B cell (primary cell): ENCODE measurements at regions not wholly inside any gene's neighbourhood (a gene's known extent, or its start where the extent isn't known, plus 50 kb on each side); places are given as distances from the start of the nearest gene placed in this dataset.

Experiments used
- ATAC-seq: fragments of 200-7000 bp; cut with Tn5 transposase; one replicate; pipeline ENCODE4 v1.10.0; 2021; ENCODE audit warnings: low read depth, mild to moderate bottlenecking, moderate number of reproducible peaks, moderate library complexity
- CTCF ChIA-PET: fragments of 350-600 bp; sonication (Branson Sonifier 250); formaldehyde crosslinking; loops from one replicate; lab custom pipeline; 2021; ENCODE audit warnings: antibody characterized with exemption, inconsistent platforms; lab: Charles Lee
- POLR2A ChIA-PET: fragments of 350-600 bp; sonication (Branson Sonifier 250); formaldehyde crosslinking; loops from one replicate; lab custom pipeline; 2021; ENCODE audit warnings: antibody characterized with exemption; lab: Charles Lee
- DNase-seq: peaks from one replicate; pipeline ENCODE4 v3.0.0; 2013
- H2AFZ ChIP-seq: 2 replicates; pipeline ENCODE4 v1.6.1; 2012; ENCODE audit warnings: mild to moderate bottlenecking, low read depth, low read length; ENCODE audit not compliant: insufficient read depth, poor library complexity, severe bottlenecking
- H3K27ac ChIP-seq, 2 donors: 1 replicate in 1 of 2; 2 replicates in 1 of 2; pipeline ENCODE4 v1.5.1; 2012 to 2013; ENCODE audit warnings: low read length in 2 of 2, mild to moderate bottlenecking in 2 of 2, moderate library complexity in 1 of 2
- H3K27me3 ChIP-seq, 4 experiments: fragments of 200-600 bp in 1 of 4; sonication (generic) in 1 of 4; replicated peaks in 1 of 4; 1 replicate in 2 of 4; 2 replicates in 2 of 4; pipeline versions ENCODE4 v1.6.1 to v1.7.0; 2013 to 2016; ENCODE audit warnings: low read length in 3 of 4, mild to moderate bottlenecking in 2 of 4, mixed read lengths in 1 of 4, moderate library complexity in 1 of 4; ENCODE audit not compliant: insufficient read depth in 4 of 4, control insufficient read depth in 3 of 4; ENCODE audit errors: control extremely low read depth in 1 of 4
- H3K36me3 ChIP-seq, 2 experiments: replicated peaks in 1 of 2; 1 replicate in 1 of 2; 2 replicates in 1 of 2; pipeline versions ENCODE4 v1.6.1 to v1.7.1; 2013; ENCODE audit warnings: low read length in 1 of 2; ENCODE audit not compliant: insufficient read depth in 2 of 2, control insufficient read depth in 1 of 2; ENCODE audit errors: control extremely low read depth in 1 of 2, extremely low read depth in 1 of 2
- H3K4me1 ChIP-seq, 2 donors: fragments of 200-600 bp in 1 of 2; sonication (generic) in 1 of 2; 1 replicate in 1 of 2; 2 replicates in 1 of 2; pipeline versions ENCODE4 v1.5.1 to v1.6.1; 2013 to 2017; ENCODE audit warnings: low read length in 2 of 2; ENCODE audit not compliant: control insufficient read depth in 2 of 2, insufficient read depth in 2 of 2
- H3K4me2 ChIP-seq: replicated peaks from 2 replicates; pipeline ENCODE3; 2012; ENCODE audit warnings: mild to moderate bottlenecking, low read depth, low read length; ENCODE audit not compliant: poor library complexity, severe bottlenecking
- H3K4me3 ChIP-seq, 5 experiments: fragments of 200-600 bp in 1 of 5; sonication (generic) in 1 of 5; 1 replicate in 3 of 5; 2 replicates in 2 of 5; pipeline versions ENCODE4 v1.5.1 to v1.7.0; 2011 to 2016; ENCODE audit warnings: low read length in 4 of 5, mild to moderate bottlenecking in 4 of 5, low read depth in 2 of 5, control low read depth in 1 of 5, moderate library complexity in 1 of 5; ENCODE audit not compliant: insufficient read depth in 1 of 5; ENCODE audit errors: control extremely low read depth in 1 of 5, extremely low read depth in 1 of 5
- H3K79me2 ChIP-seq: fragments of 200-600 bp; sonication (generic); one replicate; pipeline ENCODE4 v1.6.0; 2016; ENCODE audit warnings: low read length; ENCODE audit not compliant: control insufficient read depth, insufficient read depth
- H3K9ac ChIP-seq: fragments of 200-600 bp; sonication (generic); 2 replicates; pipeline ENCODE4 v1.6.1; 2017; ENCODE audit warnings: mild to moderate bottlenecking, low read length, moderate library complexity
- H3K9me3 ChIP-seq, 3 donors: one replicate each; pipeline versions ENCODE4 v1.6.1 to v1.7.1; 2013; ENCODE audit warnings: low read length in 2 of 3; ENCODE audit not compliant: control insufficient read depth in 2 of 3, insufficient read depth in 1 of 3; ENCODE audit errors: control extremely low read depth in 1 of 3
- H4K20me1 ChIP-seq: 2 replicates; pipeline ENCODE4 v1.6.0; 2012; ENCODE audit warnings: mild to moderate bottlenecking, low read length; ENCODE audit not compliant: insufficient read depth, control insufficient read depth, poor library complexity, severe bottlenecking
- H3K27ac Mint-ChIP-seq: one replicate; pipeline ENCODE4 v1.8.0; 2021; ENCODE audit warnings: mixed read lengths
- H3K27me3 Mint-ChIP-seq: one replicate; pipeline ENCODE4 v1.8.0; 2021; ENCODE audit warnings: mixed read lengths
- H3K4me1 Mint-ChIP-seq: one replicate; pipeline ENCODE4 v1.8.0; 2021; ENCODE audit warnings: mixed read lengths
- H3K4me3 Mint-ChIP-seq: one replicate; pipeline ENCODE4 v1.8.0; 2021; ENCODE audit warnings: mixed read lengths
- H3K9me3 Mint-ChIP-seq: one replicate; pipeline ENCODE4 v1.8.0; 2022; ENCODE audit warnings: mixed read lengths; ENCODE audit not compliant: insufficient read depth
- CTCF ChIP-seq: fragments of 200-600 bp; IDR thresholded peaks from one replicate; pipeline ENCODE4 v1.8.0; 2022; ENCODE audit warnings: antibody characterized with exemption, mild to moderate bottlenecking
- EZH2 ChIP-seq: IDR thresholded peaks from 2 replicates; pipeline ENCODE4 v1.6.1; 2012; ENCODE audit warnings: borderline replicate concordance, low read depth, mild to moderate bottlenecking, moderate library complexity, low read length; ENCODE audit not compliant: insufficient read depth, poor library complexity, severe bottlenecking
- WGBS: methylation state at CpG from one replicate; pipeline ENCODE4 v1.1.5; 2013; ENCODE audit warnings: missing lambda C conversion rate; ENCODE audit not compliant: insufficient coverage; 5-methylcytosine and 5-hydroxymethylcytosine counted together
- intact Hi-C: fragments of 100-400 bp; cut with micrococcal nuclease; formaldehyde crosslinking; loops from one replicate; pipeline ENCODE4 v1.10.0; 2022

GRCh38 chr6:143569040-143569439 is 57.5 kb upstream of the FUCA2 start:
- Mint-ChIP-seq H3K27ac (no peak overlapping the region), H3K4me3 (no peak overlapping the region), H3K4me1 (peaks cover 6% of the 10 kb centered on the region), H3K9me3 (no peaks in the 10 kb centered on the region), H3K27me3 (no peaks in the 10 kb centered on the region)
- H3K36me3 ChIP-seq, result no peaks in the 10 kb centered on the region
- no peak overlapping the region for H2AFZ ChIP-seq
- no peaks in the 10 kb centered on the region for H4K20me1 ChIP-seq
- CTCF ChIA-PET, result no interaction called here
- peaks cover 0 to 4% of the 10 kb centered on the region in 2 donors for H3K4me1 ChIP-seq
- no peak overlapping the region for H3K27ac ChIP-seq
- no peak overlapping the region for H3K9ac ChIP-seq
- ATAC-seq (no peak), DNase-seq (no peak)
- intact Hi-C loops, result loop anchor here (5.0 kb wide), 1 partner anchor 273 kb away; the partner anchor contains the start of gene LTV1
- TF ChIP-seq CTCF (no peak), EZH2 (no peak)
- peaks cover 0 to 3% (median 0%) of the 10 kb centered on the region in 3 donors for H3K9me3 ChIP-seq
- no peaks in the 10 kb centered on the region for H3K27me3 ChIP-seq
- no peak overlapping the region for H3K4me2 ChIP-seq
- H3K79me2 ChIP-seq, result no peaks in the 10 kb centered on the region
- POLR2A ChIA-PET, result no interaction called here
- 100% methylated on average over 1 of the region's 4 CpGs for WGBS
- H3K4me3 ChIP-seq, result no peak overlapping the region

GRCh38 chr6:143564484-143565017 is 53.0 kb upstream of the FUCA2 start:
- H3K27me3 Mint-ChIP-seq, result no peaks in the 10 kb centered on the region
- Histone ChIP-seq H3K36me3 (no peaks in the 10 kb centered on the region), H3K27ac (no peak overlapping the region), H4K20me1 (no peaks in the 10 kb centered on the region), H3K27me3 (no peaks in the 10 kb centered on the region), H3K4me1 (peaks cover 0 to 4% of the 10 kb centered on the region in 2 donors), H3K79me2 (no peaks in the 10 kb centered on the region), H3K9ac (no peak overlapping the region), H3K4me2 (no peak overlapping the region), H3K4me3 (no peak overlapping the region), H2AFZ (no peak overlapping the region), H3K9me3 (no peaks in the 10 kb centered on the region)
- ChIA-PET CTCF (no interaction called here), POLR2A (no interaction called here)
- ATAC-seq (no peak), DNase-seq (no peak)
- H3K27ac Mint-ChIP-seq, result no peak overlapping the region
- H3K9me3 Mint-ChIP-seq, result no peaks in the 10 kb centered on the region
- intact Hi-C loops, result loop anchor here (5.0 kb wide), 1 partner anchor 278 kb away; the partner anchor contains the start of gene LTV1
- H3K4me3 Mint-ChIP-seq, result no peak overlapping the region
- H3K4me1 Mint-ChIP-seq, result peaks cover 6% of the 10 kb centered on the region
- TF ChIP-seq EZH2 (no peak), CTCF (no peak)
- 100% methylated on average over 3 of the region's 6 CpGs for WGBS
